SIG-M5 treated with dmso at 0.1 percent for 504 hours (cell line): ENCODE measurements at regions not wholly inside any gene's neighbourhood (a gene's known extent, or its start where the extent isn't known, plus 50 kb on each side); places are given as distances from the start of the nearest gene placed in this dataset.

Experiments
- DNase-seq: peaks from one replicate; lab custom pipeline; 2025; ENCODE audit not compliant: unreplicated experiment; lab: John Stamatoyannopoulos, UW

DNA sequence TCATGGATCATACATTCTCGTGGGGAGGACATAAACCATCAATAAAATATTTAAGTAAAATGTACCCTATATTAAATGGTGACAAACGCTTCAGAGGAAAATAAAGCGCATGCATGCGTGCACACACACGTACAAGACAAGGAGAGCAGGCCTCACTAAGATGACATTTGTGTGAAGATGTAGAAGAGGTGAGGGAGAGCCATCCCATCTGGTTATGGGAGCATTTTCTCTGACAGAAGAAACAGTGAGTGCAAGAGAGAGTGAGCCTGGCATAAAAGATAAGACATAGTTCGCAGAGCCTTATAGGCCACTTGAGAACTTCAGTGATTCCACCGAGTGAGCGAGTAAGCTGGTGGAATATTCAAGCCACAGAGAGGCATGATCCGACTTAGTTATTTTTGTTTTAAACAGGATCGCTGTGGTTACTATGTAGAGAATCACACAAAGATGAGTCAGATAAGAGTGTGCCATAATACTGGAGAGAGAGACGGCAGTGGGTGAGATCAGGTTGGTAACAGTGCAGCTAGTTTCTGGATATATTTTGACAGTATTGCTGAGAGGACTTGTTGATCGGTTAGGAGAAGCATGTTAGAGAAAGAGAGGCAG is 624.2 kb downstream of the PLPP3 start:
- DNase-seq: no peak

DNA sequence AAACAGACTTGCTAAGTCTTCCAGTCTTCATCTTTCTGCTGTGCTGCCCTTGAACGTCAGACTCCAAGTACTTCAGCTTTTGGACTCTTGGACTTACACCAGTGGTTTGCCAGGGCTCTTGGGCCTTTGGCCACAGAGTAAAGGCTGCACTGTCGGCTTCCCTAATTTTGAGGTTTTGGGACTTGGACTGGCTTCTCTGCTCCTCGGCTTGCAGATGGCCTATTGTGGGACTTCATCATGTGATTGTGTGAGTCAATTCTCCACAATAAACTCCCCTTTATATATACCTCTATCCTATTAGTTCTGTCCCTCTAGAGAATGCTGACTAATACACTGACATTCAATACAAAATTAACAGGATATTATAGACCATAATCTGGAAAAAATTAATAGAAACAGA is 628.1 kb downstream of the PLPP3 start:
- no peak for DNase-seq

DNA sequence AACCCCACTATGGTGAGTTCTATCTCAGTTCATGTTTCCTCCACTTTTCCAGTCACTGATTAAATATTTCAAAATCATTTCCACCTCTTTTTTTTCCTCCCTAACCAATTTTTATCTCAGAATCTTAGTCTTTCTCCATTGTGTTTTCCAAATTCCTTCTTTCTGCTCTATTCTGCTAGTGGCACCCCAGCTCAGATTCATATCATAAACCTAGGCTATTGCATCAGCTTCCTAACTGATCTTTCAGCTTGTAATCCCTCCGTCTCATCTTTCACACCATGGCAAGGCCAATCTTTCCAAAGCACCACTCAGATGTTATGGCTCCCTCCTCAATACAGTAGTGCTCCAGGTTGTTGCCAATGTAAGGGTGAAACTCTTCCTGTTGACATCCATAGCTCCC is 631.9 kb downstream of the PLPP3 start:
- no peak for DNase-seq

DNA sequence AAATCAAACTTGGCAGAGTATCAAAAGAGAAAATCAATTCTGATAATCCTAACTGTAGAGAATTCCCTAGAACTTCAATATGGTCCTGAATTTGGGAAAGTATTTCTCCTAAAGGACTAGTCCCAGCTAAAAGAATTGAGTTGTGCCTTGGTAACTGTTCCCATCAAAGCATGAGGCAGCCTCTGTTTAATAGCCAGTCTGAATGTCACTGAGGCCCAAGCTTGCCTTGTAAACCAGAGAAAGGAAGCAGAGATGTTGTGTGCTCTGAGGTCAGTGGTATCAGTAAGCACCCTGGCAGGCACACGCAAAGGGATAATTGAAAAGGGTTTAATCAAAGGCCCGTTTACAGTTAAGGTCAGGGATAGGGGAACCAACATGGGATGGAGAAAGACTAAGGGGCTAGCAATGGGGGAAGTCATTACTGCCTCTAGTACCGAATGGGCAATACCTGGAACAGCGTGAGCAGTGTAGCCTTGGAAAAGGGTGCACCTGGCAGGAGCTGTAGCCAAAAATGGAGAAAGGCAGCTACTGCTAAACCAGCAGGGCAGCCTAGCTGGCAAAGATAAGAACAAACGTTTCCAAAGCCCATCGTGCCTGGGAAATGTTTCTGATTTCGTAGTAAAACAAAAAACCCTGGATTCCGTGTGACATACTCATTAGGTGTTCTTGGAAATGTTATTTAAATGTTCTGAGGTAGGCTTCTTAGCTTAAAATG is 635.5 kb downstream of the PLPP3 start:
- DNase-seq: no peak

DNA sequence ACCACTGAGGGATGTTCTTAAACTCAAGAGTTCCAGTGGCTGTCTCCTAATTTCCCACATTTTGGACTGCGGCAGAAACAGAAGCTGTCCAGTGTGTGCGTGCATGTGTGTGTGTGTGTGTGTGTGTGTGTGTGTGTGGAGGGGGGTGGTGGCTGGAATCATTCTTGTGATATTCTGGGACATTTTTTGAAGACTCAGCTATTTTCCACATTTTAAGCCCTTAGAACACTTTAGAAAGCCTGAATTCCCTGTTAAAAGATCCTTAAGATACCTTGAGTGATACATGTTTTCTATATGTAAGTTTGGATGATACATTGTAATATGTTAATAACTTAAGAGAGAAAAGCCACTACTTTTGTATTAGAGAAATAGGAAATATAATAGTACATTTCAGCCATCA is 636.4 kb downstream of the PLPP3 start:
- DNase-seq: no peak

DNA sequence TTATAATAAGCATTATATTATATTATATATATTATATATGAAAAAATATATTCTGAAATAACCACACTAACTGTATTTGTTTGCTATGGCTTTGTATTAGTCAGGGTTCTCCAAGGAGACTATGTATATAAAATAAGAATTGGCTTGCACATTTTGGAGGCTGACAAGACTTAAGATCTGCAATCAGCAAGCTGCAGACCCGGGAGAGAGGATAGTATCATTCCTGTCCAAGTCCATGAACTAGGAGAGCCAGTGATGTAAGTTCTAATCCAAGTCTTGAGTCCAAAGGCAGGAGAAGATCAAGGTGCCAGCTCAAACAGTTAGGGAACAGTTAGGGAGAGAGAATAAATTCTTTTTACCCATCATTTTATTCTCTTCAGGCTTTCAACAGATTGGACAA is 639.5 kb downstream of the PLPP3 start:
- no peak for DNase-seq

DNA sequence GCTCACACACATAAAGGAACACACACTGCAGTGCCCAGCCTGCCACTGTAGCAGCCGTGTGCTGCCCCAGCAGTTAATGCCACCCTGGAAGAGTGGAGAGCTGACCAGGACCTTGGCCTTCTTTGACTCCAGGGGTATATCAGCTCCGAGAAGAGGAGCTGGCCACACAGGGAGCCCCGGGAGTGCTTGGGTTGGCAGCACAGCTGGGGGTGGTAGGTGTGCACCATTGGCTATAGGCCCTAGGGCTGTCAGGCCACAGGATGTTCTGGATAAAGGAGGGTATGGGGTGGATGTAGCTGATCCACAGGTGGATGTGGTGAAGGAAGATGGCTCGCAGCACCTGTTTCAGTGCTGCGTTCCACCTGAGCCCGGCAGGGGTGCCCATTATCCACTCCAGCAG is 640.5 kb downstream of the PLPP3 start:
- no peak for DNase-seq

DNA sequence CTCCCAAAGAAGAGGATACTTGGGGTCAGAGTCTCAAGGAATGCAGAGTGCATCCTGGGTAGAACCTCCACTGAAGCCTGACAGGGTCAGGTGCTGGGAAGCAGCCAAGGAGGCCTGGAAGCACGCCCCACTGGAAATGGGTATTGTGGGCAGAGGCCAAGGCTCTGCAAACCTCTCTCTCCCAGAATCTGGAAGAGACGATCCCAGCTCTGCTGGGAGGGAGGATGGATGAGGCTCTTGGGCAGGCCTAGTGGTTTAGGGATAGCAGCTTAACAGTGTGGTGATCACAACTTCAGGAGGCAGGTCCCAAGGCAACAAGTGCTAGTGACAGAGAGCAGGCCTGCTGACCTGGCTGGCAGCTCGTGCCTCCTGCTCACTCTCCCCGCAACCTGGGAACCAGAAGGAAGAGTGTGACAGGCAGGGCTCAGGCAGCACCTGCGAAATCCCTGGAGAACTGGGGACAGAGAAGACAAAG is 641.0 kb downstream of the PLPP3 start:
- DNase-seq: no peak

DNA sequence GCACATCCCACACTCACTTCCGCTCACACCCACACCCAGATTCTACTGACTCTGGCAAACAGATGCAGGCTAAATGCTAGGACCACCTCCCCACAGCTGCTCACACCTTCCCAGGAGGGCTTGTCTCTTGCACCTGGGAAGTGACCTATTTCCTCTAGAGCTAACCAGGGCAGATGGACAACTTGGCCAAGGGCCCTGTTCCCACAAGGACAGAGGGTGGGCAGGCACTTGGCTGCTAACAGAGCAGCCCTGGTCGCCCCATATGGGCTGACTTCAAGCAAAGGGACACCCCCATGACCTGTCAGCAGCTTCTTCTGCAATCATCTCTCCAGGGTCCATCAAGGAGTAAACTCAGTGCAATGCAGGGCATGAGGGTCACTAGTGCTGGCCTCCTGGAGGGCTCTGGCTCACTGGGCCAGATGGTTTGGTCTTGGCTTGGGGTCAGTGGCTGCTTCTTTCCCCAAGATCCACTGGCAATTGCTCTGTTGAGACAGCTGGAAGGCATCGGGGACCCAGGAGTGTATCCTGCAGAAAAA is 641.5 kb downstream of the PLPP3 start:
- no peak for DNase-seq

DNA sequence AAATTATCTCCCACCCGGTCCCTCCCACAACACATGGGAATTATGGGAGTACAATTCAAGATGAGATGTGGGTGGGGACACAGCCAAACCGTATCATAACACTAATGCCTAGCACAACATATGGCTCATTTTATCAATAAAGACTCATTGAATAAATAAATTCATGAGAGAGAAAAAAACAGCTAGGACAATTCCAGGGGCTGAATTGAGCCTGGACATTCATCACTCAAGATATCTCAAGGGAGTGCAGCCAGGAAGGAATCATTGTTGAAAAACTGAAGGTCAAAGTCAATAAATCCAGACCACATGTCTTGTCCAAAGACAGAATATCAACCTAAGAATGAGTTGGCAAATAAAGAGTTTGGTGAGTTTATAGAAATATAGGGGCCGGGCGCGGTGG is 644.1 kb downstream of the PLPP3 start:
- DNase-seq: no peak

DNA sequence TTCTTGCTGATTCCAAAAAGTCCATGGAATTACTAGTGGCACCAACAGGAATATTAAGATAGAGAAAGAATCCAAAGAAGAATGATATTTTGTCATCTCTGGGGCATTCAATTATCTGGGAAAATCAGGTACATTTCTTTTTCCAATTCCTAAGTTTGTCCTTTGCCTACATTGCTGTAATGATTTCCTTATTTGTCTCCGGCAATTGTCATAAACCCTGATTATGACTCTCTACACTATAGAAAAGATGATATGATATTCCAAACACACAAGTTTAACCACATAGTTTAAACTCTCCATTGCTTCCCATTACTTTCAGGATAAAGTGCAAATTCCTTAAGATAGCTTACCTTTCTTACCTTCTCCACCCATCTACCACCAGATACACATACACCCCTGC is 647.0 kb downstream of the PLPP3 start:
- DNase-seq: no peak

DNA sequence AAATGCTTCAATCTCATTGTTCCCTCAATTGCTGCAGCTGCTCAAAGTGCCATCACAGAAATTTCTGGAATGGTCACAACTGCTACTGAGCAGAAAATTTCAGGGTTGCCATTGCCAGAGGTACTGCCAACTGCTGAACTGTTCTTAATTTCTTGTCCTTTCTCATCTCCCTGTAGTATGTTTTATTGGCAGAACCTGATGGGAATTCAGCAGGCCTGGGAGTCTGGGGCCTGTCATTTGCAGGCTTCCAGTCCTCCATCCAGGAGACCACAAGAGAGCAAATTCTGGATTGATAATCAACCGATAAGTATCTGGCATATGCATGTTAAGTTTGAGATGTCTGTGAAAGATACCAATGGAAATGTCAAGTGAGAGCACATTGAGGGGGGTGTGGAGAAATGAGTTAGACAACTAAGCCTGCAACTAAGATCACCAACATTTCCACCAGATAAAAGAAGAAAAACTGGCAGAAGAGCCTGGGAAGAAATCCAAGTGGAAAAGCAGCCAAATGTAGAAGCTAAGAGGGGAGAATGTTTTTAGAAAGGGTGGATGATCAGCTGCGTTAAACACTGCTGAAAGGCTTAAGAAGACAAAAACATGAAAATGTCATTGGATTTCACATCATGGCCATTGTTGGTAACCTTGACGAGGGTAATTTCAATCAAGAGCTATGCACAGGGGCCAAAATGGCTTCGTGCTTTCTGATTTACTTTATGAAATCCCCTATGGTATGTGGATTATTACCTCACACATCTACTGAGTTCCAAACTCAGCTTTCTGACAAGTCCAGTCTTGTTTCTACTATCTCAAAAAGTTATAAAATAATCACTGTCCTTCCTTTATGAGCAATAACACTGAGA is 648.1 kb downstream of the PLPP3 start:
- no peak for DNase-seq

DNA sequence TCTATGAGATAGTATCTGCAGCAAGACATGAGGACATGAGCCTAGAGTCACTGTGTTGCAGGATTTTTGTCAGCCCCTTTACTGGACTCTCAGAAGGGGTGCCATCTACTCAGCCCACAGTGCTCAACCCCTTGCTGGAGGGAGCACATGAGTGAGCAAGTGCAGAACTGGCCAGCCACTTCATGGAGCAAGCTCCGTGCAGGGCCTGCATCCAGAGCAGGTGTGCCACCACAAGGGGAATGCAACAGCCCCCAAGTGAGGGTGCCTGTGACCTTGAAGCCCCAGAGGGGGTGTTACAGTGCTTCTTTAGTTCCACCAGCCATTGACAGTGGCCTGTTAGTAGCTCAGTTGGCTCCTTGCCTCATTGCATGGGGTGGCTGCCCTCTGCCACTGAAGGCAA is 649.7 kb downstream of the PLPP3 start:
- DNase-seq: no peak

DNA sequence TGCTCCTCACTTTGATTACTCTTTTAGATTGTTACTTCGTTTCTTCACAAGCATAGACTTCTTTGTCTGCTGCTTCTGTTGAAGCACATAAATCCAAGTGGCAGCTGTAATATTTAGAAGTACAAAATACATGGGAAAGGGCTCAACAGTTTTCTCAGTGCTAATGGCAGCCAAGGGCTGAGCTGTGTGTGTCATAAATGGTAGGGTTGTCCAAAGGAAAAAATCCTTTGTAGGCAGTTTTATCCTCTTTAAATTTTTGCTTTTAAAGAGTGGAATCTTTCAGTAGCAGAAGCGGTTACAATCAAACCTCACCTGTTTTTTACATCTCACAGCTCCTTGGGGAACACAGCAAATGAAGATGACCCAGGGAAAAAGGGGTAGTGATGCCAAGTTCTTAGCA is 650.8 kb downstream of the PLPP3 start:
- DNase-seq: no peak

DNA sequence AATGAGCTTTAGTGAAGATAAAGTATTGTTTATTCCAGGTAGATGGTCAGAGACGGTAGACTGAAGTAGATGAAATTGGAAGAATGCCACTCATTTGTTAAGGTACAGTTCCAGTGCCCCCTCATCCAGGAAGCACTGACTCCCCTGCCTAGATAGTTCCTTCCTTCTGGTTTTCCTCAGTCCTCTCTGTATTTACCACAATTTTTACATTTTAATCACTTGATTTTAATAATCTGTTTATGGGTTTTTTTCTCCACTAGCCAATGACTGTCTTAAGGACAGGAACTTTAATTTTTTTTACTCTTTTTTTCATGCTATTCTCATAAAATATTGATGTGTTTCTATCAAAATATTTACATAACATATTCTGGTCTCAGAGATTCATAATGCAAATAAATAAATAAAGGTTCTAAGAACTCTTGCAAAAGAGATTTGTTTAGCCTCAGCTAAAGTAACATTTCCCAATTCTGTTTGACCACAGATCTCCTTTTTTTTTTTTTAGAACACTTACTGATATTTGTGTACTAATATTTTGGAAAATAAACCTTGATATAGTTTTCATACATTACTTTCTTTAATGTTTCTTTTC is 651.6 kb downstream of the PLPP3 start:
- DNase-seq: no peak

DNA sequence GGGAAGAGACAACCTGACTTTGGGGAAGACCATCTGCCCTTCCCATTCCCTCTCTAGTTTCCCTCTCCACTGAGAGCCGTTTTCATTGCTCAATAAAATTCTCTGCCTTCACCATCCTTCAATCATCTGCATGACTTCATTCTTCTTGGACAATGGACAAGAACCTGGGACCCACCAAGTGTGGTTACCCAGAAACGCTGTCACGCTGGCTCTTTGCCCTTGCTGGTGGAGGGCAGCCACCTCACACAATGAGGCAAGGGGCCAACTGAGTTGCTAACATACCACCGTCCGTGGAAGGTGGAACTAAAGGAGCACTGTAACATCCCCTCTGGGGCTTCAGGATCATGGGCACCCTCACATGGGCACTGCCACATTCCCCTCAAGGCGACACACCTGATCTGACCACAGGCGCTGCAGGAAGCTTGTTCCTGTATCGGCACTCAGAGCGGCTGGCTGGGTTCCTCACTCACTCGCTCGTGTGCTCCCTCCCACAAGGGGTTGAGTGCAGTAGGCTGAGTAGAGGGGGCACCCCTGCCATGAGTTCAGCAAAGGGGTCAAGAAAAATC is 652.4 kb downstream of the PLPP3 start:
- DNase-seq: no peak

DNA sequence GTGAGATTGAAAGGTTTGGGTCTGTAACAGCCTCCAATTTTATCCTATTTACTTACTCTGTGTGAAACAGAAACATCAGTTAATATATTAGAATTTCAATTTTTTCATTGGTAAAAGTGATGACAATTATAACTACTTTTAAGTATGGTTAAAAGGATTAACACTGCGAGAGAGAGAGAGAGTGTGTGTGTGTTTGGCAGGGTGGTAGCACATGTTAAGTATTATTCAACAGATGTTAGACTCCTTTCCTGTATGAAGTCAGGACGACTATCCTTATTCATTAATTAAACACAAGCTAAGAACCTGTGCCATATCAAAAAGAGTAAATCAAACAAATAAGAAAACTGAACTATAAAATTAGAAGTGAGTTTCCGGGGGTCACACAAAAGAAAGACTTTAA is 662.5 kb downstream of the PLPP3 start:
- no peak for DNase-seq

DNA sequence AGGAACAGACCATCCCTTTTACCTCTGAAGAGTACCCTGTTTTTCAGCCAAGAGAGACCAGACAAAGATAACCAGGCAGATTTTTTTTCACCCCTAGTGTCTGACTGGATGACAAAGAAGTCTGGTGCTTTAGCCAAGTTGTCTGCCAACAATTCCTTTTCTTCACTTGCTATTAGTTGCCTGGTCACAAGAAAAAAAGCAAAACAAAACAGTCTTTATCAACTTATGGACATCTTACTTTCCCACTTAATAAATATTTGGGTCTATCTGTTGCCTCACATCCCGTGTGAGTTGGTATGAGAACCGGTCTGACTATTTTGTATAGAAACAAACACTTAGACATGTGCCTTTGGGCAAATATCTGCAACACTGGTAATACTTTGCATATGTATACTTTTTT is 662.9 kb downstream of the PLPP3 start:
- peak; percentile 17 for DNase-seq

DNA sequence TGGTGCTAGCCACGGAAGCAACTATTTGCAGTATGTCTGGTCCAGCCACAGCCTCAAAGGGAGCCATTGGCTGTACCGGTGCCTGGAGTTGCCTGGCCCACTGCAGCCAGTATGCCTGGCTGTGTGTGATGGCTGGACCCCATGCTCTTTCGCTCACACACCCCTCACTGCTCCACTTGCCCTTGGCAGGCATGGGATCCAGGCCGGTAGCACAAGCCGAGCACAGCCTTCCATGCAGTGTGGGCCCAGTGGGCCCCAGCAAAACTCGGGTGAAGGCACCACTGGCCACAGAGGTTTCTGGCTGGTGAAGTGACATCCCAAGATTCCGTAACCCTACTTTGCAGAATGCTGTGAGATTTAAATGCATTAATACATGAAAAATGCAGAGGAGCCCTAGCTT is 665.8 kb downstream of the PLPP3 start:
- DNase-seq: no peak

DNA sequence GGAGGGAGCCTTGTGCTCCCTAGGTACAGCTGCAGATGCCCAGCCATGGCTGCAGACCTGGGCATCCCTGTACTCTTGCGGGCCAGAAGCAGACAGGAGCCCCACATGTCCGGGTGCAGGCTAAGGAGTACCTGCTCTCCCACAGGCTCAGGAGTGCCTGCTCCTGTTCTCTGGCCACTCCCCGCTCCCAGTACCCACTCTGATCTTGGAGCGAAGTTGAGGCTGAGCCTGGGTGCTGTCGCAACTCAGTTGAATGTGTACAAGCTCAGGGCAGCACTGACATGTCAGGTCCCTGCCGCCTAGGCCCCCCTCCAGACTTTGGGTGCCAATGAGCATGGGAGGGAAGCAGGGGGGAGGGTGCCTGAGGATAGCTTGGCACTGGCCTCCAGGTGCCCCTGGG is 666.9 kb downstream of the PLPP3 start:
- DNase-seq: no peak

DNA sequence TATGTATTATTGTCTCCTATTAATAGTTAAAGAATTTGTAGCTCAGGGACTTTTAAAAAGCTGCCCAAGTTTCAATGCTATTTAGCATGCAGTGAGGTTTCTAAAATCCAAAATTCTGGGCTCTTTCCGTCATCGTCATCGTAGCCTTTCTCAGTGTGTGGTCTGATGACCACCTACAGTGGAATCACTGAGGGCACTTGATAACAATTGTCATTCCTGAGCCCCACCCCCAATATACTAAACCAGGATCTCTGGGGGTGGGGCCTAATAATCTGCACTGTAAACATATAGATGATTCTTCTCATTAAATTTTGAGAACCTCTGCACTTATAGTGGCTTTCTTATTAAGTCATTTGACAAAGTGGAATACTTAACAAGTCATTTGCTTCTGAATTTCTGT is 674.8 kb downstream of the PLPP3 start:
- no peak for DNase-seq
